HG03280 (cell line): ENCODE measurements at regions not wholly inside any gene's neighbourhood (a gene's known extent, or its start where the extent isn't known, plus 50 kb on each side); places are given as distances from the start of the nearest gene placed in this dataset.
A peak's percentile ranks its signal among the peaks of the same experiment; 100 is the strongest.

Experiments
- ATAC-seq: cut with Tn5 transposase; IDR thresholded peaks from one replicate; pipeline ENCODE4 v1.9.1; 2021; ENCODE audit warnings: mild to moderate bottlenecking, moderate library complexity; ENCODE audit not compliant: unreplicated experiment

DNA sequence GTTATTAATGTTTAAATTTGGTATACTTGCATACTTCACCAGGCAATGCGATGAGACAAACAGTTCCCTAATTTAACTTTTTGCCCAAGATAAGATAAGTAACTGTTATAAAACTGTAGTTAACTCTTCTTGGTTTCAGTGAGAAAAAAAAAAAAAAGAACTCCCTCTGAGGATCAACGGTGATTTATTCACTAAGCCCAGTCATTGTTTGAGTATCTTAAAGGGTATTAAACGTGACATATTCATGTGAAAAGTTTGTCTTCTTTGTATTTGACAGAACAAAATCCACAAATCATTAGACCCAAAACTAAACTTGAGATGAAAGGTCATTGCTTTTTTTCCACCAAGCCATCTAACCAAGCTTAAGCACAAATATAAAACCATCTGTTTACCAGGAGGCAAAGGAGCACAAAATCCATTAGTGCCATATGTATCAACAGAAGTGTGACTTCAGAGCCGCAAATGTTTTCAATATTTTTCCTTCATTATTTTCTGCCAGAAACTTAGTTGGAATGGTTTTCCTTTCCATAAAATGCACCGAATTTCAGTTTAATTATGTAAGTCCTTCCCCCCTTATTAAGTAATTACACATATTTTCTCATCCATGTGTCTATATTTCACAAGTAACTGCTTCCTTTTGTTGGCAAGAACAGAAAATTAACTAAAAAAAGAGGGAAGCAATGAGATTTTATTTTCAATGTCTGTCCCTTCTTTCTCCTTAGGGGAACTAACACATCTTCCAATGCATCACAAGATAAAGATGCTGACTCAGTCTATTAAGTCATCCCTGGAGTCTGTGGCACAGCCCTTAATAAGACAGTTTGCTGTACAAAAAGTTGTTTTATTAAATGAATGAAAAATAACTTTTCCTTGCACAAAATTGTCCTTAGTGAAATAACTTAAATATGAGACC, 92.2 kb upstream of the RAP2B start:
- no peak for ATAC-seq

DNA sequence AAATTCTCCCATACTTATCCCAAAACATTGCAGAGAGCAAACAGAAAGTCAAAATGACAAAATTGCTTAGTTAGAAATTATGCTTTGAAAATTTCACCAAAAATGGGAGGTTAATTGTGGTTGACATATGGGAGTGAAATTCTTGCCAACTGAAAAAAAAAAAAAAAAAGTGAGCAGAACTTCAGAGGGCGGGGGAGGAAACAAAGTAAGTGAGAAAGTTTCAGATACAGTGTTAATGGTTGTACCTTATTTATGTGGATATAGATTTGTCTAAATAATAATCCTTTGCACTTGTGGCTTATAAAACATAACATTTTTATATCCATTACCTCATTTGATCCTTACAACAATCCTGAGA, 91.5 kb upstream of the RAP2B start:
- ATAC-seq = no peak

DNA sequence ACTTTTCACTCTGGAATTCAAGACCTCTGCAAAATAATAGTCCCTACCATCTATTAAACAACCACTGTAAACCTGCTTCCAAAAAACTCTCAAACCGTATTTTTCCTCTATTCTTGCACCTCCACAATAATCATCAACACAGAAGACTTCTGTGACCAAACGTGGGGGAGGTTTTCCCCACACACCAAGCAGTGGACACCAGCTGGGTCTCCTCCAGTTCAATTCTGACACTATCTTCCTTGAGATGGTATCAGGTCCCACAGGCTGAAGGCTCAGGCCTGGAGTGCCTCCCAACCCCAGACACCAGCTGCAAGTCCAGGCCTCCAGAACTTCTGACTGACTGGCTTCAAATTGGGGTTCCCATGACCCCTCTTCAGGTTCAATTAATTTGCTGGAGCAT, 89.6 kb upstream of the RAP2B start:
- ATAC-seq = no peak

DNA sequence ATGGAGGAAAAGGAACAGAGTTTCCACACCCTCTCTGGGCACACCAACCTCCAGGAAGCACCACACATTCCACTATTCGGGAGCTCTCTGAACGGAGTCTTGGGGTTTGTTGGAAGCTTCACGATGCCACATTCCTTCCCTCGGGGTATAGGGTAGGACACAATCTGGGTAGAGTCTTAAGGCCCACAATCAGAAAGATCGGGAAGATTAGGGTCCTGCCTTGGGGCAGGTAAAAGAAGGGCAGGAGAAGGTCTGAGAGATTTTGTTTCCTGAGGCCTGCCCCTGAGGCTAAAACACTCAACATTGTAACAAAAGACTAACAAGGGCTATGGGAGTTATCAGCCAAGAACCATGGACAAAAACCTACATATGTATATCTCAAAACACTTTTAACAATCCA, 89.2 kb upstream of the RAP2B start:
- no peak for ATAC-seq

DNA sequence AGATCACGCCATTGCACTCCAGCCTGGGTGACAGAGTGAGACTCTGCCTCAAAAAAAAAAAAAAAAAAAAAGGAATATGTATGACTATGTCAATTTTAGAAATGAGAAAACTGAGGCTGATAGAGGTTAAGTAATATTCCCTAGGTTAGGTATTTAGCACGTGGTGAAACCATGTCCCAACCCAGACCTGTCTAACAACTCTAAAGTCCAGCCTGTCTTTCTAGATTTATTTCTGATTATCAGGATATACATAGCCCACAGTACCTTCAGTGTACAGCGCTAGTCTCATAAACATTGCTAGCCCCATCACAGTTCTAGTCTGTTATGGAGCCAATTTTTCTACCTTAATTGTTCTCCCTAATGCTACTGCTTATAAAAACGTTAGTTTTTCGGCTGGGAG, 88.4 kb upstream of the RAP2B start:
- ATAC-seq = no peak

DNA sequence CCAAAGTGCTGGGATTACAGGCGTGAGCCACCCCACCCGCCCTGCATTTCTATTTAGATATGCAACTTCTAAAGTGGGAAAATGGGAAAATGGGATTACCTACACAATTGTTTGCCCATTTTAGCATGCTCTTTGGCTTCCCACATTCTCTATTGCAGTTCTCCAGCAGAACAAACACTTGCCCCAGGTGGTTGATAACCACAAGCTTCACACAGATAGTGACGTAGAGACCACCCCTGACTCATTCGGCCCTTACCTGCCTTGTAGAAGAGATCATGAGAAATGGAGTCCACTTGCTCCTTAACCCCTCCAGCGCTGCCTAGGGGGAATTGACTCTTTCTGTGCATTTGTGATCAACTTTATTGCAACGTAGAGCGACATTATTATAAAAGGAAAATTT, 83.2 kb upstream of the RAP2B start:
- ATAC-seq = no peak

DNA sequence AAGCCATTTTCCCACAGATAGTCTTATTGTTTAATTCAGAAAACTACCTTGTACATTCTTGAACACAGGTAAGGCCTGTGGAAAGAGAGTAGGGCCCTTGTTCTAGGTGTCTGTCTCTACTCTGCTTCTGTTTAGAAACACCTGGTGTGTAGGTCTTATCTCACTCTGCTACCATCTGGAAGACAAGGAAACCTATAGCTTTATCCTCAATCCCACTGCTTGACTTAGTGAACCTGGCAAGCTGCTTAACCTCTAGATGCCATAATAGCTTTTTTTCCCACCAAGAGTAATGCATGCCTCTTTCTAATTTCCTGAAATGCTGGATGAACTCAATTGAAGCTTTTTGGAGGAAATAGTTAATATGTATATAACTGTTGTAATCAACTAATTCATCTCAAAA, 82.6 kb upstream of the RAP2B start:
- no peak for ATAC-seq

DNA sequence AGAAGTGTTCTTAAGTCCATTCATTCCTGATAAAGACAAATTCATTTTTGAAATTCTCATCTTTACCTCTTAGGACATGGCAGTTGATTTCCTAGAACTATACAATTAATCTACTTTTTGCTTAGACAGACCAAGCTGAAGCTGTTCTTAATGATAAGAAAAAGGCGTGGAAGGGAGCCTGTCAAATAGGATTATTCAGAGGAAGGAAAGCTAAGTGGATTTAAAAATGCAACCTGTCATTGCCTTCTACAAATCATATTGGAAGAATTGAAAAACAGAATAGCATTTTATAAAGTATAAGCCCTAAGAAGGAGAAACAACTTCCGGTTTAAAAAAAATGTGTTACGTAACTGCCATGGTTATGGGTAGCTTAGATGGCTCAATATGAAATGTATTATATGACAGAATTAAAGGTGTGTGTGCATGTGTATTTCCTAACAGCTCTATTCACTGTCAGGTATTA, 81.2 kb upstream of the RAP2B start:
- no peak for ATAC-seq

DNA sequence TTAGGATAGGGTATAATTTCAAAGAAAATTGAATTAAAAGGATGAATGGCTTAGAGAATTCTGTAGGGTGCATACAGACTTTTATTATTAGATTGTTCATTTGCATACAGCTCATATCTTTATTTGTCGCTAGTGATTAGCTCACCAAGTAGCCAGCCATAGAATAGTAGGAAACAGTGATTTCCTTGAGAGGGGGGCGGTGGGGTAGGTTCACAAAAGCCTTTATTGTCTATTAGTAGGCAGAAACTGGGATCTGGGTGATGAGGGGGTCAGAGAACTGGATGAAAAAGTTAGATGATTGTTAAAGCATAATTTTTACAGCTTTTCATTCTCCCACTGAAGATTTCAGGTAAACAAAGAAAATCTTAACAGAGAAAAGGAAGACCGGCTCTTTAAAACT, 77.6 kb upstream of the RAP2B start:
- no peak for ATAC-seq

DNA sequence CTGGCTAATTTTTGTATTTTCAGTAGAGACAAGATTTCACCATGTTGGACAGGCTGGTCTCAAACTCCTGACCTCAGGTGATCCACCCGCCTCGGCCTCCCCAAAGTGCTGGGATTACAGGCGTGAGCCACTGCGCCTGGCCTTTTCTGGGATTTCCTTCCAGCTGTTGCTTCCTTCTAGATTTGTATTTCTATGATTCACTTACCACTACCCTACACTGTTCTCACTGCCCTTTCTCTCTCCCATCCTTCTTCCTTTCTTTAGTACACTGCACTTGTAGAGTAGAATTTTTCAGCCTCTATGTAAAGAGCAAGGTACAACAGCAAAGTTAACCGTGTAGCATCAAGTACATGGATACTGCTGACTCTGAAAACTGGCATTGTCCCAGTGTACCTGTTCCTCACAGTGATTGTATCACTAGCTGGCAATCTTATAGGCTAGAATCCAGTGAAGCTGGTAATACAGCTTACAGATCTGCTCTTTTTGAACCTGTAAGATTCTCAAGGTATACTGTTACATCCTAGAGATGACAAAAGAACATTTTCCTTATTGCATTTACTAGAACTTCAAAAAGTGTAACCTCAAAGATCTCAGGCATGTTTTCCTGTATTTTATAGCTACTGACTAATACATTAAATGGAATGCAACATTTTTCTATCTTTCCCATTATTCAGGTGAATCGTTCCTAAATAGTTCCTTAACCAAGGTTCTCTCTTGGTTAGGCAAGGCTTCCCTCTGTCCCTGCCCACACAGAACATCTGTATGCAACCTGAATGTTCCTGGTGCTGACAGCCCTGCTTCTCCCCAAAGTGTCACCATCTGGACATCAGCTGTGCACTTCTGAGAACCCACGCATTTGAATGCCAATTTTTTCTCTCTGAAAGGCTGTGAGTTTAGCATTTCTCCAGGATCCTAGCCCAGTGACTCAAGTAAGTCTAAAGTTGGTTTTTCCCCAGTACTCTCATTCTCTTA, 74.1 kb upstream of the RAP2B start:
- ATAC-seq = no peak

DNA sequence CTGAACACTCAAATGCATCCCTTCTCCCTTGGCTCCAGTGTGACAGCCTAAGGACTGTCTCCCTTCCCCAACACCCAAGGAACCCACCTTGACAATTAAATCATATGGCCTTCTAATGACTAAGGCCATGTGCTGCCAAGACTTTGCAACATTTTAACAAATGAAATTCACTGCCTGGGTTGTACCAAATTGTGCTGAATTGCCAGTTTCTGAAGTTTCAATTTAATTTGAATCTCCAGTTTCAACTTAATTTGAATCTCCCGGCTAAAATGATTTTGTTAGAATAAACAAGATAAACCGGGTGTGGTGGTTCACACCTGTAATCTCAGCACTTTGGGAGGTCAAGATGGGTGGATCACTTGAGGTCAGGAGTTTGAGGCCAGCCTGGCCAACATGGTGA, 72.4 kb upstream of the RAP2B start:
- ATAC-seq = no peak

DNA sequence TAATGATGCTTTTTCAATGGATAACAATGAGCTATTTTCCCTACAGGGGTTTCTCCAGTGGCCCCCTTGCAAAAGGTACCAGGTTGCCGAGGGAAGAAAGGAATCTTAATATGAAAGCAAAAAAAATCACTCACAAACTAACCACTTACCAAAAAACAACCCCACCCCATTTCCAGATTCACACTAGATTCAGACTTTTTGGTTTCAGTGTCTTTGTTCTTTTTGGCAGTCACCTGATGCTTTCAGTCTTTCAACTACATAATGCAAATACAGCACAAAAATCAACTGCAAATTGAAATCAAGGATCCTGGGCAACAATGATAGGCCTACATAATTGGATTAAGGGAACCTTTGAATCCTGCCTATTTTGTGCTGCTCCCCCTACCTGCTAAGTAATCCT, 71.1 kb upstream of the RAP2B start:
- peak; percentile 58 for ATAC-seq

DNA sequence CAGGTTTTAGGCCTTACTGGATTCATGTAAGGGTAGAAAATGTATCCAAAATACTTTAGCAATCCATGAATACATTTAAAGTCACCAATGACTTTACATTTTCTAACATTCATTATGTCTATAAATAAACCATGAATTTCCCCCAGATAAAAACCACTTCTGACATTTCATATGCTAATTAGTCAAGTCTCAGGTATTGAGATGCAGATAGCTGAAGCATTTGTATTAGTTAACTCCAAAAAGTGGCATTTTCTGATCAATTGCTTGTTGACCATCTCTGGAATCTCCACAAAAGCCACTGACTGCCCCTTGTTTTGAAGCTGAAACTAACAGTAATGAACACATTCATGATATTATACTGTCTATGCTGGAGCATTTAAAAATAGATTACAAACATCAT, 68.4 kb upstream of the RAP2B start:
- no peak for ATAC-seq

DNA sequence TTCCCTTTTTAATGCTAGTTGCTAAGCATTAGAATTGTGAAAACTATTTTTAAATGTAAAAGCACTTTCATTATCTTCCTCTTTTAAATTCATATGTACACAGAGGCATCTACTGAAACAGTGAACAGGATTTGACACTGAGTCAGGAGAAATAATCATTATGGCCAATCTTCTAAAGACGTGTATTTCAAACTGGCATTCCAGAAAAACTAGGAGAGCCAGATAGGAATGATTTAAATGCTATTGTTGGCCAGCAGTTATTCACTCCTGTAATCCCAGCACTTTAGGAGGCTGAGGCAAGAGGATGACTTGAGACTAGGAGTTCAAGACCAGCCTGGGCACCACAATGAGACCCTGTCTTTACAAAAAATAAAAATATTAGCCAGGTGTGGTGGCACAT, 67.6 kb upstream of the RAP2B start:
- no peak for ATAC-seq

DNA sequence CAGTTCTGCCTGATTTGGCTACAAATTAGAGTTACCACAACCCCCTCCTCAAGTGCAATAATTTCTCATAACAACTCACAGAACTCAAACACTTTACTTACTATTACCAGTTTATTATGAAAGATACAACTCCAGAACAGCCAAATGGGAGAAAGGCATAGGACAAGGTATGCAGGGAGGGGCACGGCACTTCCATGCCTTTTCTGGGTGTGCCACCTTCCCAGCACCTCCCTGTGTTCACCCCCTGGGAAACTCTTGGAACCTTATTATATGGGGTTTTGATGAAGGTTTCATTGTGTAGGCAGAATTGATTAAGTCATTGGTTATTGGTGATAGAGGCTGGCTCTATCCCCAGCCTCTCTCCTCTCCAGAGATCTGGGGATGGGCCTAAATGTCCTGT, 66.6 kb upstream of the RAP2B start:
- ATAC-seq = no peak

DNA sequence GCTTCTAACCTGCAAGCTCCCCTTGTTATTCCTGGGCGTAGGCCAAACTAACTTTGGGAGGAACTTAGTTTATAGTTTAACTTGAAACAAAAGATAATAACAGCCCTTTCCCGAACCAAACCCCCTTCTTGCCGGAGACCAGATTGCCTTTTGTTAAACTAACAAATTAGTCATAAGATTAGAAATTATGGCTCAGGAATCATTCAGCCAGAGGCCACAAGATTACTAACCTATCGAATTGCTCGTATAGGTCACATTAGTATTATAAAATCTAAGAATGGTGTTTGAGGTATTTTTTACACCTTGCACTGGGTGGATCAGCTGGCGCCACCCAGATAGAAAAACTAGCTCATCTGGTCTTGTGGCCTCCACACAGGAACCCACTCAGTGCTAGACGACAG, 65.3 kb upstream of the RAP2B start:
- no peak for ATAC-seq

DNA sequence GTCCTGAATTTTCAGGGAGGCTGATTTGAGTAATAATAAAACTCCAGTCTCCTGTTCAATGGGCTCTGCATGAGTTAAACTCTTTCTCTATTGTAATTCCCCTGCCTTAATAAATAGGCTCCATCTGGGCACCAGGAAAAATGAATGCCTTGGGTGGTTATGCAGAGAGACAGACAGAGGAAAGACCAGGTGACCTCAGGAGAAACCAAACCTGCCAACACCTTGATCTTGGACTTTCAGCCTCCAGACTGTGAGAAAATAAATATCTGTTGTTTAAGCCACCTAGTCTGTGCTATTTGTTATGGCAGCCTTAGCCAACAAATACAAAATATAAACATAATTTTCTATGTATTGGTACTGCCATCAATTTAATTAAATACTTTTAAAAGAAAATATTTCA, 64.8 kb upstream of the RAP2B start:
- ATAC-seq = no peak

DNA sequence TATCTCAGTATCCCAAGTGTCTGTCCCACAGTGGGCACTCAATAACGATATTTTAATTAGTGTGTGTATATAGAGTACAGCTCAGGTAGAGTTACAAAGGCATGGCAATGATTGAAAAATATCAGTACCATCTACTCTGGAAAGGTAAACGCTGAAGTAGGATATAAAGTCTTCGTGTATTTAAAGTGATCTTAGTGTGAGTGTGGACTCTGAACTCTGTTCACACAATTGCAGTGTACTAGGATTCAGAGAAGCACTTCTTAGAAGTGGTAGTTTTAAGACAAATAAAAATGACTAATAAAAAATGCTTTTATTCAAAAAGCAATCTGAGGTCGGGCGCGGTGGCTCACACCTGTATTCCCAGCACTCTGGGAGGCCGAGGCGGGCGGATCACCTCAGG, 62.9 kb upstream of the RAP2B start:
- ATAC-seq = no peak

DNA sequence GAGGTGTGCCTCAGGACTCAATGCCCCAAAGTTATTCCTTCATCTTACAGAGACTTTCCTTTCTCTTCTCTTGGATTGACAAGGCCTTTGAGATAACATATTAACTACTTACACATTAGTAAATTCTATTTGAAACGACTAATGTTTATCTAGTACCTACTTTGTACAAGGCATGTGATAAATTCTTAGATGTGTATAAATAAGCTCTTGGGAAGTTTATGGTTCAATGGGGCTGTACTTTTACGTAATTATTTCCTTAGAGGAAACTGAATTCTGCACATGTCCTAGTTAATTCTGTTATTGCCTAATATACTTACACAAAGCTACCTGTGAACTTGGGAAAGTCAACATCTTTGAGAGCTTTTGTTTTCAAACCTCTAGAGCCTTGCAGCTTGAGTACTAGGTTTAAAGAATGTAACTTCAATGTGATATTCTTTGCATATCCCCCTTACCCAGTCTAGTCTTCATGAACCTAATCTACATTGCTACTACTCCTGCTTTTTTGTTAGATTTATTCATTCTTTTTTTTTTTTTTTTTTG, 58.5 kb upstream of the RAP2B start:
- ATAC-seq = no peak

DNA sequence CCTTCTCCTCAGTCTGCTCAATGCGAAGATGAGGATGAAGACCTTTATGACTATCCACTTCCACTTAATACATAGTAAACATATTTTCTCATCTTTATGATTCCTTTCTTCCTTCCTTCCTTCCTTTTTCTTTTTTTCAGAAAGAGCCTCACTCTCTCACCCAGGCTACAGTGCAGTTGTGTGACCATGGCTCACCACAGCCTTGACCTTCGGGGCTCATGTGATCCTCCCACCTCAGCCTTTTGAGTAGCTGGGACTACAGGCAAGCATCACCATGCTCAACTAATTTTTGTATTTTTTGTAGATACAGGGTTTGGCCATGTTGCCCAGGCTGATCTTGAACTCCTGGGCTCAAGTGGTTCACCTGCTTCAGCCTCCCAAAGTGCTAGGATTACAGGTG, 52.0 kb upstream of the RAP2B start:
- ATAC-seq = no peak

DNA sequence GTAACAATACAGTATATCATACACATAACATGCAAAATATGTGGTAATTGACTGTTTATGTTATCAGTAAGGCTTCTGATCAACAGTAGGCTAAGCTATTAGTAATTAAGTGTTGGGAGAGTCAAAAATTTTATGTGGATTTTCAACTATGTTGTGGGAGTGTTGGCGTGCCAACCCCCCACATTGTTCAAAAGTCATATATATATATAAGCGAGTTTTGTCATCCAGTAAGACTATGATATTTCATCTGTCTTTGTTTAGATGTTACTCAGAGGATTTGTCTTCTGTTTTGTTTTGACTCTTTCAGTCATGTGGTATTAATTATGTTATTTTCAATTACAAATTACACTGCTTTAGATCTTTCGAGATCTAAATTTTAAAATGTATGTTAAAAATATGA, 51.0 kb upstream of the RAP2B start:
- ATAC-seq = no peak
